GM21576 (cell line): ENCODE measurements at regions not wholly inside any gene's neighbourhood (a gene's known extent, or its start where the extent isn't known, plus 50 kb on each side); places are given as distances from the start of the nearest gene placed in this dataset.

ENCODE experiments used
- ATAC-seq: cut with Tn5 transposase; IDR thresholded peaks from one replicate; pipeline ENCODE4 v1.9.1; 2021; ENCODE audit warnings: mild to moderate bottlenecking, moderate library complexity; ENCODE audit not compliant: unreplicated experiment

DNA sequence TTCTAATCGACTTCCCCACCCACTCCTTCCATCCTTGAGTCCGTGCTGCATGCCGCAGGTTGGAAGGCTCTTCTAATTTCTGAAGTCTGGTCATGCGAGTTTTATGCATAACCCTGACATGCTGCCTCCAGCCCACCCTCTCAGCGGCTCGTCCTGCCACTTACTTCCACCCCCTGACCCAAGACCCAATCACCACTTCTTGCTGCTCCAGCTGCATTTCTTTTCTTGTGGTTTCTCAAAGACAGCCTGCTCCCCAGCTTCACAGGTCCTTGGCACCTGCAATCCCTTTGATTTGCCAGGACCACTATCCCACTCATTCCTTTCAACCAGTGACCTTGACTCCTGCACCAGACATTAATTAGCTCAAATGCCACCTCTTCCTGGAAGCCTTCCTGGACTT, 486.7 kb downstream of the VRK1 start:
- no peak for ATAC-seq

DNA sequence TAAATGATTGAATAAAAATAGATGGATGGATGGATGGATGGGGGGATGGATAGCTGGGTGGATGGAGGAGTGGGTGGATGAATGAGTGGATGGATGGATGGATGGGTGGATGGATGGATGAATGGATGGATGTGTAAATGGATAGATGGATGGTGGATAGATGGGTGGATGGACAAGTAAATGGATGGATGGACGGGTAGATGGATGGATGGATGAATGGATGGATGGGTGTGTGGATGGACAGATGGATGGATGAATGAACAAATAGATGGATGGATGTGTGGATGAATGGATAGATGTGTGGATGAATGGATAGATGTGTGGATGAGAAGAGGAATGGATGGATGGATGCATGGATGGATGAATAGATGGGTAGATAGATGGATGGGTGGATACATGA, 490.8 kb downstream of the VRK1 start:
- ATAC-seq = no peak

DNA sequence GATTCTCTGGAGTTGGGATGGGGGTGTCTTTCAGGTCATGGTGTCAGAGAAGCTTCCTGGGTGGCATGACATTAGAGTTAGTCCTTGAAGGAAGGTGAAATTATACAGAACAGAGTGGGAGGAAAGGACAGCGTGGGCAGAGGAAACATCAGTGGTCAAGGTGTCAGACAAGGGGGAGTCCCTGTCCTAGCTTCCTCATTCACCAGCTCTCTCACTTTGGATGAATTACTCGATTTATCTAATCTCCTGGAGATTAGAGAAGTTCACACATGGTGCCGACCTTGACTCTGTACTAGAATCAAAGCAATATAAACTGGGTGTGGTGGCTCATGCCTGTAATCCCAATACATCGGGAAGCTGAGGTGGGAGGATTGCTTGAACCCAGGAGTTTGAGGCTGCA, 492.9 kb downstream of the VRK1 start:
- no peak for ATAC-seq

DNA sequence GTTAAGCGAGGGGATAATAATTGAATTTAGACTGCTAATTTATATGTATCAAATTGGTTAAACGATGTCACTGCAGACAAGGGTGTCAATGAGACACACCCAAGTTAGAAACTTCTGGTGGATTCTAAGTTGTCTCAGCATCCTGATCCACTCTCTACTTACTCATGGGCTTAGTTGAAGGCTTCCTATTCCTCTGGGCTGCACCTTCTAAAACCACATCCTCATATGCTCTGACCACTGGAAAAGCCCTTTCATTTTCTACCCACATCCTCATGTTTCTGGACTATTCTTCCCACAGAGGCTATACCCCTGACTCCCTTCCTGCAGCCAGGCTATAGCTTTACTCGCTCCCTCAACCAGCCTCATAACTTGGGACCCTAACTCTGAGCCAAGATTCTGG, 493.8 kb downstream of the VRK1 start:
- ATAC-seq = no peak

DNA sequence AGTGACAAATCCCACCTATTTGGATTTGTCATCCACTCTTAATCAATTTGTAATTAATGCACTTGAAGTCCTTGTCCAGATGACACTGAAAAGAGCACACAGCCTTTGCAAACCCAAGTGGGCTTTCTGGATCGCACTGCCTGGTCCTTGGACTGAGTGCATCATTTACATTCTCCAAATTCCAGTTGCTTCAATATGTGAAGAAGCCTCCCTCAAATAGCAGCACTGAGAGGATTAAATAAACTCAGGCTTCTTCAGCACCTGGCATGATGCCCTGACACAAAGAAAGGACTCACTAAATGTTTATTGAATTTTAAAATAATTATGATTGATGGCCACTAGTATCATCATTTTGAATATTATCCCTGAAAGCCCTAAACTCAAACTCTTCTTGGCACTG, 496.5 kb downstream of the VRK1 start:
- no peak for ATAC-seq

DNA sequence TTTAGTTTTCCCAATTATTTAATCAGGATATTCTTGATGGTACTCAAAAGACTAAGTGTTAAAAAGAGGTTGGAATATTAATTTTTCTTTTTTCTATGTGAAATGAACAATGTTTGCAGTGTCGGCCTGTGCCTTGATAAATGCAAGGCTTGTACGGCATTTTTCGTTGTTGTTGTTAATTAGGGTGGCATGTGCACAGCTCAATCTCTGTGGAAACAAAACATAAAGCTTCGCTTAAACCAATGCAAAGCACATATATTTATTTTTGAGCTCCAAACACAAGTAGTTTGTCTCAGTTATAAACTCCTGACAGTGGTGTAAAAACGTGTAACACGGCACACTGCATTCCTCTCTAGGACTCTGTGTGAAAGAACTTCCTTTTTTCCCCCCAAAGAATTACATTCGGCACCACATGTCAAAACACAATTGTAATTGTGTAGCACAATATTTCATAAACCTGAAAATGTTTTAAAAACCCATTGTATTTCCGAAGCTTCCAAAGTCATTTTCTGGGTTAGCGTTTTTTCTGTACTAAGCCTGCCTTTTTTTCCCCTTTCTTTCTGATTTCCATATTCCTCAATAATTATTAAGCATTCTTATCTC, 498.0 kb downstream of the VRK1 start:
- ATAC-seq = no peak

DNA sequence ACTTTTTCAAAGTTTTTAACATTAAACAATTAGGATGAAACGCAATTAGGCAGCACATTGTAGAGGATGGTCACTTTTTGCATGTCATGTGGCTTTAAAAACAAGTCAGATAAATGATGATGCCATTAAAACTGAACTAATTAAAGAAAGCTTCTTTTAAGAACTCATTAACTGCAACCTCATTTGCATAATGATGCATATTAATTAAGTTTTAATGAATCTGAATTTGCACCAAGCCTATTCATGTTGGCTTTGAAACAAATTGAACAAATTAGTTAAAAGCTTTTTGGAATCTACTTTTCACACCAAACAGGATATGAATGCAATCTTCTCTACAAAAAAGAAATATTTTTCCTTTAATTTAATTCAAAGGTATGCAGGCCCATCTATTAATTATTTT, 499.0 kb downstream of the VRK1 start:
- ATAC-seq = no peak

DNA sequence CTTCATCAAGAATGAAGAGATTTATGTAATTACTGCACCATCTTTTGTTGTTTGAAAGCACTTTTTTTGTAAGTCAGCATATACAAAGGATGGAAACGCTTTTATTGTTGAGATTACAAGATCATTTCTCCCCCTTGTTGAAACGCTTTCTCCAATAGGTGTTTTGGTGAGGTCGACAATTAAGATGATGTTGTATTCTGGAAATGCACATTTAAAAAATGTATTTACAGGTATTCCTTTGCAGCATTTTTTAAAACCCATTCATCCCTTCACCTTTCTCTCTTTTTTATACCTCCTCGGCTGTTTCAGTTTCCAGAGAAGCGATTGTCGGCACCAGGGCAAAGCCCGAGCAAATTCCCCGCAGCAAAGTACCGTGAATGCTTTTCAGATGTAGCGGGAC, 499.9 kb downstream of the VRK1 start:
- no peak for ATAC-seq

DNA sequence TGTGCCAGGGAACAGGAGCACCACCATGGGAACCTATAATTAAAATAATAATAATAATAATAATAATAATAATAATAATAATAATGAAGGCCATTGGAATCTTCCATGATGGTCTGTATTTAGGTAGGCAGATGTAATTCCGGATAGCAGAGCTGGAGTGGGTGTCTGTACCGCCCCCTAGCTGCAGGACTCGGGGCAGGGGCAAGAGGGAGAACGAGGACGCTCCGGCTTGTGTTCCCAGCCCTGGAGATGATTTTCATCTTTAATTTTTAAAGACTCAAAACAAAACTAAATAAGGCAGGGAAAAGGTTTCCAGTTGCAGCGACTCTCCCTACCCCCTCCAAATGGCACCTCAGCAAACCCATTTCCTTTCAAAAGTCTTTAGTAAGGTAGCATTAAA, 501.1 kb downstream of the VRK1 start:
- ATAC-seq = no peak

DNA sequence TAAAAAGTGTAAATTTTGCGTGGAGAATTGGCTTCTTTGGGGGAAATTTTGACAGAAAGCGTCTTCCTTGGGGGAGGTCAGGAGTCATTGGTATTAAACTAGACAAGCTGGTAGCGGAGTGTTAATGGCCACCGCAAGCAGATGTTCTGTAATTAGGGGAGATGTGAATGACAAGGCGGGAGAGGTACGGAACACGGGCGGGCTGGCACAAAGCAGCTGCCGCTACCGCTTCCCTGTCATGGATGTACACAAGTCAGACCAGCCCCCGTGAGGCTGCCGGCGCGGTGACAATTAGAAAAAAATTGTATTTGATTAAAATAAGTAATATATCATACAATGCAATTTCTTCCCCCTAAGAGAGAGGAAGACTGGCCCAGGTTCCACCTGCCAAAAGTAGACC, 501.6 kb downstream of the VRK1 start:
- no peak for ATAC-seq

DNA sequence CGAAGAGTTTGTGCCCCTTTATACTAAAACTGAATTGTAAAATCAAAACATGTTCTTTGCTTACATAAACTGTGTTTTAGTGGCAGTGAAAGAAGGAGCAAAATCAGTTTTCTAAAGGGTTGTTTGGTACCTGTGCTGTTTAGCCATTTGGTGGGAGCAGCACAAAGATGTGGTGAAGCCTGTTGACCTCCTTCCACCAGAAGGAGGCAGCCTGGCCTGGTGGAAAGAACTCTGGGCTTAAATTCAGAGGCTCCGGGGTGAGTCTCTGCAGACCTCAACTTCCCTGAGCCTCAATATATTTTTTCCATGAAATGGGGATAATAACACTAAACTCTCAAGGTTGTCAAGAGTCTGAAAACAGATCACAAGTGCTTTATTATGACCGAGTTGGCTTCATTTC, 502.5 kb downstream of the VRK1 start:
- ATAC-seq = no peak

DNA sequence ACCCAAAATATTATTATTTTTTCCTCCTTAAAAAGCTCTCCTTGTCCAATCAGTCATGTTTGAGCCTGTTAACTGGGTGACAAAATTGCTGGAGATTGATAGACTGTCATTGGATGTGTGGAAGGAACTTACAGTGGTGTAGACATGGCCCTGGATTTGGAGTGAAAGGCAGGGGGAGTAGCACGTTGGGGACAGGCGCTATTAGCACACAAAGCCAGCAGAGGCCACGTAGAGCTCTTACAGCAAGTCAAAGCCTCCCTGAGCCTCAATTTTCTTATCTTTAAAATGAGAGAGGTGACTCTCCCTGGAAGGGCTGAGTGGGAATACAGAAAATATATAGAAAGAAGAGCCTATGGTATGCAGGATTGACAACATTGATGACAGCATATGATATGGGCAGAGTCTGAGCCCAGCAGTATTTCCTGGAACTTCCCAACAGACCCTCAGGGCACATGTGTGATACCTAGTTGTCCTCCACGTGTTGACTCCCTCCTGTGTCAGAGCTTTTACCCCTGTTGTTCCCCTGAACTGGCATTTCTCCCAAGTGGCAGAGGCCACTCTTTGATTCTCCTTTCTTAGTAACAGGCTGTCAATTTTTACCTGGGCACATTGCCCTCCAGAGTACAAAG, 504.9 kb downstream of the VRK1 start:
- ATAC-seq = no peak

DNA sequence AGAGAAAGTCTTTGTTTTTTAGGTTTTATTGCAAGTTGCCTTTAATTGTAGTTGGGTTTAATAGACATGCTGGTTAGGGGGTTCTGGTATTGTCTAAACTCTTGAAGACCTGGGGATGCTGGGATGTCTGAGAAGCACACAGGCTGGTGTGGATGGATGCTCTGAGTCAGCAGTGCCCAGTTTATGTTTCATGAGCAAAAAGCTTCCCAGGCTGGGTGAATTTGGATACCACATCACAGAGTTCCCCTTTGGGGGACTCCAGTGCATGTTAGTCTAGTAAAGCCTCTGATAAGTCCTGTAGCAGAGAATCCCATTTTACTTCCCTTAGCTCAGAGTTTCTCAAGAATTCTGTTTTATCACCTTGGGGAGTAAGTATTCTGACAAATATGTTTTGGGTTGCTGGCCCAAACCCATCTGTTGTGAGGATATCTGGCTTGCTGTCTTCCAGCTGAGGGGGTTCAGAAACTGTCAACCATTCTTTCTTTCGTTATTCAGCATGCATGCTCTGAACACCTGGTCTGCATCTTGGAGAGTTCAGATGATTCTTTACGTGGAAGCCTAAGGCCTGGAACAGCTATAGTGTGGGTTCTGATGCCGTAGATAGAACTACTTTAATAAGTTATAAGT, 509.1 kb downstream of the VRK1 start:
- ATAC-seq = peak; percentile 48

DNA sequence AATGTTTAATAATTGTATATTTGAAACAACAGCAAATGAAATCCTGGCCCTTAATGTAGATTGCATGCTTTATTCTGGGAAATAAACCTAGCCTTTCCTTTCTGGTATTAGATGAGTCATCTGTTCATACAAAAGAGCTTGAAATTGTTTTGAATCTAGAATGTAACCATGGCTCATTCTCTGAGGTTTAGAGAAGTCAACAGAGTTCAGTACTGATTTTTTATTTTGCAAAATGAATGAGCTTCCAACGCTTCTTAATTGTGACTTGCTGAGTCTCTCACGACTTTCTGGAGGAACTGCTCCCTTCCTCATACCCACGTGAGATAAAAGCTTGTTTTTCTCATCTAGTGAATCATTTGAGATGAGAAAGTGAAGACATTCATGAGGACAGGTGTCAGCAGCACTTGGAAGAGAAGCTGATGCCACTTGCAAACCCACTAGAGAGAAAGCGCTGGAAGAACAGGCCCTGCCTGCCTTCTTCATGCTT, 509.6 kb downstream of the VRK1 start:
- ATAC-seq = no peak

DNA sequence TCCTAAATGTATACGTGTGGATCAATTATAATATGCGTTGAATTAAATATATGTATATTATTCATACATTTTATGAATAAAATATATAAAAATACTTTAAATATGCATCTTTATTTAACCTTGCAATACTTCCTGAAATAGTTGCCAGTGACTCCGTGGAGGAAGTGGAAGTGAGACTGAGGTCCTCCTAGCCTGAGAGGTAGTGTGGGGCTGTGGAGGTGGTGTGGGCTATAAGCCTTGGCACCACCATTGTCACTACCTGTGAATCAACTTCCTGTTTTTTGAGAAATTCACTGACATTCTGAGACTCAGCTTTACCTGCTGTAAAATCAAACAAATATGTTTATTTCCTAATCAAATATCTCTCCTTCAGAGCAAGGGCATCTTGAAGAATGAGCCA, 514.2 kb downstream of the VRK1 start:
- ATAC-seq = no peak

DNA sequence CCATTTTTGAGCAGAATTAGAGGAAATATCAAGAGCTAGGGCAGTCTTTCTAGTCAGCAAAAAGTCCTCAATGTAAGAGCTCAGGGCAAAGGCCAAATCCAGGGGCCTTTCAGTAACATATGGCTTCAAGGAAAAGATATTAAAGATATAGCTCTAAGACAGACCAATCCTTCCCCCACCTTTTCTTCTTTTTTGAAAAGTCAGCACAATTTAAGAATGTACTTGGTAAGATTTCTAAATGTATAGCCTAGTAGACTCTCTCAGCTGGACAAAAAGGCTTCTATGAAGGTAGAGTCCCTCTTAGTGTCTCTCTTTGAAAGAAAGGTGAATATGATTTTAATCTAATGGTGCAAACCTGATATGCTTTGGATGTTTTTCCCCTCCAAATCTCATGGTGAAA, 515.7 kb downstream of the VRK1 start:
- no peak for ATAC-seq

DNA sequence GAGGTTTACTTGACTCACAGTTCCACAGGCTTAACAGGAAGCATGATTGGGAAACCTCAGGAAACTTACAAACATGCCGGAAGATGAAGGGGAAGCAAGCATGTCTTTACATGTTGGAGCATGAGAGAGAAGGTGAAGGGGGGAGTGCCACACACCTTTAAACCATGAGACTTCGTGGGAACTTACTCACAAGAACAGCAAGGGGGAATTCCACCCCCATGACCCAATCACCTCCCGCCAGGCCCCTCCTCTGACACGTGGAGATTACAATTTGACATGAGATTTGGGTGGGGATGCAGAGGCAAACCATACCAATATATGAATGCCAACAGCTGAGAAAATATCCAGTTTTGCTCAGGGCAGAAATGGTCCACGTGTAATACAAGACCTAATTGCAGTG, 518.6 kb downstream of the VRK1 start:
- no peak for ATAC-seq

DNA sequence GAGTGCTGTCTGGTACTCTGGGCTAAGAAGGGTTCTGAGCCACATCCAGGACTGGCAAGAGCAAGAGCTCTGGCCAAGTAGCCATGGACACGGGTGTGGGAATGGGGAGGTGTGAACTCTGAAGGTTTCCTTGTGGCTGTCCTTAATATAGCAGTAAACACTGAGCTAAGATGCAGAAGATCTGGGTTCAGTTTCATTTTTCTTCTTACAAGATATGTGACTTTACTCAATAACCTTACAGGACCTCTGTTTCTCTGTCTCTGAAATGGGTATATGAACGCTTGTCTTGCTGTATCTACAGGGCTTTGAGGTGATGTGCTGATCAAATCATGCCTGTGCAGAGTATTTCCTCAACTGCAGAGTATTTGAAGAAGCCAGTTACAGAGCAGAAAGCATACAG, 521.2 kb downstream of the VRK1 start:
- ATAC-seq = no peak

DNA sequence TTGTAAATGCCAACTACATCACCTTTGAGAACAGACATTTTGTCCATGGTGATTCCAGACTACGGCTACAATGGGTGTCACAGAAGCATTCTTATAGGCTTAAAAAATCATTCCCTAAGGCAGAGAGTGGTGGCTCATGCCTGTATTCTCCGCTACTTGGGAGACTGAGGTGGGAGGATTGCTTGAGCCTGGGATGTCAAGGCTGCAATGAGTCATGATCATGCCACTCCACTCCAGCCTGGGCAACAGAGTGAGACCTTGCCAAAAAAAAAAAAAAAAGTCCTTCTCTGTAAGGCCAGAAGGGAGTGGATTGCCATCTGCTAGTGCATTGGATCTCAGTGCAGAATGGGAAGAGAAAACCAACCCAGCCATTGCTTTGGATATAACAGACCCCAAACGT, 522.5 kb downstream of the VRK1 start:
- ATAC-seq = no peak

DNA sequence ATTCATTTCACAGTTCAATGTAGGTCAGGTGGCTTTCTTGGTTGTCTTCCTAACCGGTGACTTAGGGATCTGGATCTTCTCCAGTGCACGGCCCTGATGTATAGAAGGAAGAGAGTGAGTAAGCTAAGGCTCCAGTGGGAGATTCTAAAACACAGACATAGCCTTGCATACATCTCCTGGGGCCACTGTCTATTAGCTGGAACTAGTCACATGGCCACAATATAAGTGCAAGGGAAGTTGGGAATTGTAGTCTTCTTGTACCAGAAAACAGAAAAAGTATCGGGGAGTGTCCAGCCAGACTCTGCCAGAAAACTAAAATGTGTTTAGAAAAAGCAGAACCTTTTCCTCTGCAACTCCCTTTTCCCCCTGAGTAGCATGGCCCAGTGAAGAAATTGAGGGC, 531.6 kb downstream of the VRK1 start:
- no peak for ATAC-seq

DNA sequence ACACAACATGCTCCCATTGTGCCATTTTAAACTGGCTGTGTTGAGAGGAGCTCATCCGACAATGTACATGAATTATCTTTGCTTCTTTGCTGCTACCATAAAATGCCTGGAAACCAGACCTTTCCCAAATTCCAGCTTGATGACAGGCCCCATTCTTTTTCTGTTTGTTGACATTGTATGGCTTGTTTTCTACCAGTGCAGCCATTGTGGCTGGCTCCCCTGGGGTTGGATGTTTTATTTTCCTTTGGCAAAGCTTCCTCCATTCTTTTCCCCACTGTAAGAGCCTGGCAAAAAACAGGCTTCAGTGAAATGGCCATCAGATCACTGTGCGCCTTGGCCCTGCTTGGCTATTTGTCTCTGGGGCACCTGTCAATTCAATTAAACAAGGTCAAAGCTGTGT, 532.5 kb downstream of the VRK1 start:
- no peak for ATAC-seq

DNA sequence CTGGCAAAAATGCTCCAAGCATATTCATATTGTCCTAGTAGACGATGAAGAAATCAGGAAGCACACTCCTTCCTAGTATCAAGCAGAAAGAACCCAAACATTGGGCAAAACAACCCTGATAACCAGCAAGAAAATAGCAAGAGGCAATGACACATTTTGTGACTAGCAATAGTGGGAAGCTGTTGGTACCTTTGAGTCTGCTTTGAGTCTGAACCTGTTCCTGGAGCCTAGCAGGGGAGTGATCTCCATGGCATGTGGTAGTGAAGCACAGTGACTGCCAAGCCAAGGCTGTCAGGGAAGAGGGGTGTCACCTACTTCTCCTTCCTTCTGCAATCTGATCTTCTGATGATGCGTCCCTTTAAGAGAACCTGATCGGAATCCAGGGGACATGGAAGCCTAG, 533.9 kb downstream of the VRK1 start:
- ATAC-seq = no peak

DNA sequence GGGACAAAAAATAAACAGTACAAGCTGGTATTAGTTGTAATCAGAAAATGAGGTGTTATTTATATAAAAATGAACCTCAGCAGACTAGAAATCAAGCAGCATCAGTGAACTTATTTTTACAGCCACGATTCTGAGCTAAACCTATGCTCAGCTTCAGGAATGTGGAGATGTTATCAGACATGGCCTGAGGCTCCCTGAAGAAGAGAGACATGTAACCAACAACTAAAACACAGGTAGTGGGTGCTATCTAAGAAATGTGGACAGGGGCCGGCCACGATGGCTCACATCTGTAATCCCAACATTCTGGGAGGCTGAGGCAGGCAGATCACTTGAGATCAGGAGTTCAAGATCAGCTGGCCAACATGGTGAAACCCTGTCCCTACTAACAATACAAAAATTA, 534.3 kb downstream of the VRK1 start:
- ATAC-seq = no peak
